H9 (cell line): ENCODE measurements at regions not wholly inside any gene's neighbourhood (a gene's known extent, or its start where the extent isn't known, plus 50 kb on each side); places are given as distances from the start of the nearest gene placed in this dataset.

ENCODE experiments used
- DNase-seq: peaks from one replicate; pipeline ENCODE4 v3.0.0-alpha.2; 2017
- H2AFZ ChIP-seq: one replicate; pipeline ENCODE4 v1.6.1; 2013; ENCODE audit warnings: mild to moderate bottlenecking, low read length, control low read depth, moderate library complexity
- H2AK5ac ChIP-seq: 2 replicates; pipeline ENCODE4 v1.6.1; 2013; ENCODE audit warnings: low read length, control low read depth, mixed read lengths; ENCODE audit not compliant: insufficient read length
- H2BK120ac ChIP-seq: one replicate; pipeline ENCODE4 v1.6.1; 2013; ENCODE audit warnings: low read depth, mild to moderate bottlenecking, low read length, control low read depth, inconsistent platforms; ENCODE audit not compliant: poor library complexity, severe bottlenecking
- H2BK12ac ChIP-seq: 2 replicates; pipeline ENCODE4 v1.6.1; 2013; ENCODE audit warnings: low read length, control low read depth, mixed read lengths, low read depth; ENCODE audit not compliant: insufficient read length
- H2BK15ac ChIP-seq: 2 replicates; pipeline ENCODE4 v1.6.1; 2013; ENCODE audit warnings: low read depth, low read length, control low read depth
- H2BK20ac ChIP-seq: one replicate; pipeline ENCODE4 v1.6.1; 2013; ENCODE audit warnings: low read depth, mild to moderate bottlenecking, low read length, control low read depth, inconsistent platforms; ENCODE audit not compliant: poor library complexity, severe bottlenecking
- H2BK5ac ChIP-seq: 2 replicates; pipeline ENCODE4 v1.6.1; 2013; ENCODE audit warnings: low read length, control low read depth, mixed read lengths; ENCODE audit not compliant: insufficient read length
- H3K14ac ChIP-seq: 2 replicates; pipeline ENCODE4 v1.6.1; 2013; ENCODE audit warnings: low read length, control low read depth; ENCODE audit not compliant: insufficient read depth
- H3K18ac ChIP-seq: 2 replicates; pipeline ENCODE4 v1.6.1; 2013; ENCODE audit warnings: low read depth, mild to moderate bottlenecking, mixed read lengths, low read length, control low read depth; ENCODE audit not compliant: insufficient read length
- H3K23ac ChIP-seq: 2 replicates; pipeline ENCODE4 v1.6.1; 2013; ENCODE audit warnings: low read length, control low read depth, mixed read lengths, low read depth; ENCODE audit not compliant: insufficient read length
- H3K23me2 ChIP-seq: 2 replicates; pipeline ENCODE4 v1.6.1; 2013; ENCODE audit warnings: low read depth, mild to moderate bottlenecking, mixed read lengths, low read length, control low read depth; ENCODE audit not compliant: insufficient read length, poor library complexity, severe bottlenecking
- H3K27ac ChIP-seq: 2 replicates; pipeline ENCODE4 v1.5.1; 2013; ENCODE audit warnings: low read length, control low read depth, mixed read lengths, low read depth; ENCODE audit not compliant: insufficient read length
- H3K27me3 ChIP-seq: 2 replicates; pipeline ENCODE4 v1.6.1; 2013; ENCODE audit warnings: low read length, control low read depth, inconsistent platforms; ENCODE audit not compliant: insufficient read depth
- H3K4ac ChIP-seq: 2 replicates; pipeline ENCODE4 v1.6.1; 2013; ENCODE audit warnings: low read depth, mild to moderate bottlenecking, control low read depth, inconsistent platforms, low read length, moderate library complexity
- H3K4me1 ChIP-seq: 2 replicates; pipeline ENCODE4 v1.6.1; 2013; ENCODE audit warnings: low read length, control low read depth, inconsistent platforms; ENCODE audit not compliant: insufficient read depth
- H3K4me2 ChIP-seq: 2 replicates; pipeline ENCODE4 v1.6.1; 2013; ENCODE audit warnings: low read length, control low read depth, mixed read lengths; ENCODE audit not compliant: insufficient read length, insufficient read depth
- H3K56ac ChIP-seq: 2 replicates; pipeline ENCODE4 v1.6.1; 2013; ENCODE audit warnings: low read depth, mild to moderate bottlenecking, mixed read lengths, low read length, control low read depth; ENCODE audit not compliant: insufficient read length
- H3K79me1 ChIP-seq: 2 replicates; pipeline ENCODE4 v1.6.1; 2013; ENCODE audit warnings: low read depth, mild to moderate bottlenecking, moderate library complexity, low read length, control low read depth, inconsistent platforms; ENCODE audit not compliant: insufficient read depth, poor library complexity, severe bottlenecking
- H3K79me2 ChIP-seq: 2 replicates; pipeline ENCODE4 v1.6.1; 2013; ENCODE audit warnings: low read length, control low read depth, inconsistent platforms; ENCODE audit not compliant: insufficient read depth
- H3K9ac ChIP-seq: 2 replicates; pipeline ENCODE4 v1.6.1; 2013; ENCODE audit warnings: low read length, control low read depth, mixed read lengths; ENCODE audit not compliant: insufficient read length; ENCODE audit errors: extremely low read depth
- H3K9me3 ChIP-seq: one replicate; pipeline ENCODE4 v1.6.1; 2013; ENCODE audit warnings: low read depth, low read length, inconsistent platforms; ENCODE audit not compliant: control insufficient read depth
- H3T11ph ChIP-seq: one replicate; pipeline ENCODE4 v1.6.1; 2013; ENCODE audit warnings: mild to moderate bottlenecking, low read length, control low read depth, inconsistent platforms
- H4K20me1 ChIP-seq: one replicate; pipeline ENCODE4 v1.6.1; 2013; ENCODE audit not compliant: control insufficient read depth, insufficient read length, insufficient read depth
- H4K5ac ChIP-seq: 2 replicates; pipeline ENCODE4 v1.6.1; 2013; ENCODE audit warnings: low read depth, mild to moderate bottlenecking, mixed read lengths, low read length, control low read depth; ENCODE audit not compliant: insufficient read length
- H4K8ac ChIP-seq: replicated peaks from 2 replicates; pipeline ENCODE4 v1.6.1; 2013; ENCODE audit warnings: low read length, control low read depth, mixed read lengths, low read depth; ENCODE audit not compliant: insufficient read length
- H4K91ac ChIP-seq: 2 replicates; pipeline ENCODE4 v1.6.1; 2013; ENCODE audit warnings: low read depth, mild to moderate bottlenecking, moderate library complexity, mixed read lengths, low read length, control low read depth; ENCODE audit not compliant: insufficient read length
- H3K27ac Mint-ChIP-seq, 3 experiments: 2 replicates in 2 of 3; 3 replicates in 1 of 3; pipeline ENCODE4 v1.8.0; 2020 to 2021; ENCODE audit warnings: mixed read lengths in 3 of 3, mild to moderate bottlenecking in 1 of 3, moderate library complexity in 1 of 3
- H3K27me3 Mint-ChIP-seq: 2 replicates; pipeline ENCODE4 v1.8.0; 2021; ENCODE audit warnings: low read depth, mild to moderate bottlenecking, moderate library complexity, mixed read lengths
- H3K36me3 Mint-ChIP-seq, 3 experiments: 2 replicates in 2 of 3; 3 replicates in 1 of 3; pipeline ENCODE4 v1.8.0; 2020 to 2021; ENCODE audit warnings: low read depth in 3 of 3, mixed read lengths in 3 of 3; ENCODE audit not compliant: insufficient read depth in 1 of 3
- H3K4me1 Mint-ChIP-seq, 2 experiments: 2 replicates each; pipeline ENCODE4 v1.8.0; 2020; ENCODE audit warnings: mixed read lengths in 2 of 2
- H3K4me3 Mint-ChIP-seq, 2 experiments: 2 replicates in 1 of 2; 3 replicates in 1 of 2; pipeline ENCODE4 v1.8.0; 2020 to 2021; ENCODE audit warnings: mild to moderate bottlenecking in 2 of 2, mixed read lengths in 2 of 2, moderate library complexity in 1 of 2
- H3K9me3 Mint-ChIP-seq, 2 experiments: 2 replicates in 1 of 2; 3 replicates in 1 of 2; pipeline ENCODE4 v1.8.0; 2020; ENCODE audit warnings: mild to moderate bottlenecking in 2 of 2, mixed read lengths in 2 of 2, moderate library complexity in 1 of 2
- CTCF ChIP-seq: fragments of 200-600 bp; sonication (generic); conservative IDR thresholded peaks from 3 replicates; pipeline ENCODE4 v1.8.0; 2021; ENCODE audit warnings: antibody characterized with exemption, mild to moderate bottlenecking
- WGBS: extraction: QIAGEN DNeasy Blood & Tissue Kit; methylation state at CpG from one replicate; pipeline ENCODE4 v1.1.7; 2013; ENCODE audit warnings: missing lambda C conversion rate, low lambda C conversion rate, mixed read lengths; ENCODE audit not compliant: insufficient read length; ENCODE audit errors: extremely low coverage; 5-methylcytosine and 5-hydroxymethylcytosine counted together

- Histone ChIP-seq H2BK120ac (no peak overlapping the region), H3K27ac (no peak overlapping the region), H2BK15ac (no peak overlapping the region), H2BK20ac (no peak overlapping the region), H3K79me2 (no peaks in the 10 kb centered on the region), H3K4ac (no peak overlapping the region), H3K18ac (no peak overlapping the region), H2BK12ac (no peak overlapping the region), H3K9me3 (no peaks in the 10 kb centered on the region), H3T11ph (no peak overlapping the region), H4K20me1 (no peaks in the 10 kb centered on the region), H3K4me2 (no peak overlapping the region), H3K79me1 (no peaks in the 10 kb centered on the region), H2AFZ (no peak overlapping the region), H2AK5ac (no peak overlapping the region), H3K27me3 (no peaks in the 10 kb centered on the region), H4K5ac (no peak overlapping the region), H3K23ac (no peak overlapping the region), H4K91ac (no peak overlapping the region), H3K14ac (no peak overlapping the region), H3K56ac (no peak overlapping the region), H4K8ac (no peak overlapping the region), H3K23me2 (no peaks in the 10 kb centered on the region), H3K9ac (no peak overlapping the region), H2BK5ac (no peak overlapping the region), H3K4me1 (no peaks in the 10 kb centered on the region)
- Mint-ChIP-seq H3K4me1 (no peaks in the 10 kb centered on the region), H3K27ac (no peak overlapping the region), H3K4me3 (no peak overlapping the region), H3K27me3 (no peaks in the 10 kb centered on the region), H3K36me3 (no peaks in the 10 kb centered on the region; a peak in 1 of 7 replicates), H3K9me3 (peaks cover 0 to 4% of the 10 kb centered on the region in 2 experiments; a peak in 3 of 5 replicates)
- TF ChIP-seq CTCF: no peak
- no CpG with 5 or more reads among the region's 2 CpGs for WGBS
- DNase-seq: no peak
Measured at GRCh38 chr6:20263059-20263458, 50.8 kb upstream of the MBOAT1 start.
